KMS-11 (cell line): ENCODE measurements at regions not wholly inside any gene's neighbourhood (a gene's known extent, or its start where the extent isn't known, plus 50 kb on each side); places are given as distances from the start of the nearest gene placed in this dataset.

Experiments
- H2AFZ ChIP-seq: fragments of 200-600 bp; sonication (generic); 2 replicates; pipeline ENCODE4 v1.6.1; 2016; ENCODE audit warnings: antibody characterized with exemption, mixed run types, low read depth
- H3K27ac ChIP-seq: fragments of 200-600 bp; sonication (generic); 2 replicates; pipeline ENCODE4 v1.6.1; 2016; ENCODE audit warnings: mild to moderate bottlenecking, mixed run types
- H3K27me3 ChIP-seq: fragments of 200-600 bp; sonication (generic); 2 replicates; pipeline ENCODE4 v1.6.1; 2017; ENCODE audit warnings: mild to moderate bottlenecking, low read depth, mixed run types, moderate library complexity; ENCODE audit not compliant: insufficient read depth
- H3K36me3 ChIP-seq: fragments of 200-600 bp; sonication (generic); 2 replicates; pipeline ENCODE4 v1.6.1; 2017; ENCODE audit warnings: mild to moderate bottlenecking, mixed run types; ENCODE audit not compliant: insufficient read depth
- H3K4me1 ChIP-seq: fragments of 200-600 bp; sonication (generic); 2 replicates; pipeline ENCODE4 v1.6.1; 2016; ENCODE audit warnings: mild to moderate bottlenecking, low read depth, mixed run types; ENCODE audit not compliant: poor library complexity, severe bottlenecking
- H3K4me2 ChIP-seq: fragments of 200-600 bp; sonication (generic); 2 replicates; pipeline ENCODE4 v1.7.0; 2016; ENCODE audit warnings: mild to moderate bottlenecking, mixed run types
- H3K4me3 ChIP-seq: fragments of 200-600 bp; sonication (generic); IDR thresholded peaks from 2 replicates; pipeline ENCODE4 v1.6.1; 2017; ENCODE audit warnings: low read depth, low read length, mixed read lengths; ENCODE audit not compliant: insufficient read depth
- H3K79me2 ChIP-seq: fragments of 200-600 bp; sonication (generic); 2 replicates; pipeline ENCODE4 v1.6.1; 2016; ENCODE audit warnings: low read depth, mixed run types; ENCODE audit not compliant: insufficient read depth
- H3K9ac ChIP-seq: fragments of 200-600 bp; sonication (generic); 2 replicates; pipeline ENCODE4 v1.6.1; 2016; ENCODE audit warnings: mild to moderate bottlenecking, mixed run types
- H4K20me1 ChIP-seq: fragments of 200-600 bp; sonication (generic); 2 replicates; pipeline ENCODE4 v1.6.1; 2016; ENCODE audit warnings: mild to moderate bottlenecking, mixed run types; ENCODE audit not compliant: insufficient read depth
- TF ChIP-seq, protein P1 (sequence below): fragments of 200-600 bp; sonication (generic); conservative IDR thresholded peaks from 2 replicates; pipeline ENCODE4 v1.6.1; 2017; ENCODE audit warnings: low read depth, mild to moderate bottlenecking, antibody characterized with exemption, low read length, moderate library complexity, mixed read lengths

- no peaks in the 10 kb centered on the region for H4K20me1 ChIP-seq
- no peaks in the 10 kb centered on the region for H3K27me3 ChIP-seq
- no peaks in the 10 kb centered on the region for H3K4me1 ChIP-seq
- H3K27ac ChIP-seq: no peak overlapping the region
- no peaks in the 10 kb centered on the region for H3K79me2 ChIP-seq
- H3K4me3 ChIP-seq: no peak overlapping the region
- H3K9ac ChIP-seq: no peak overlapping the region
- no peaks in the 10 kb centered on the region for H3K36me3 ChIP-seq
- no peak overlapping the region for H3K4me2 ChIP-seq
- TF ChIP-seq, protein P1, sequence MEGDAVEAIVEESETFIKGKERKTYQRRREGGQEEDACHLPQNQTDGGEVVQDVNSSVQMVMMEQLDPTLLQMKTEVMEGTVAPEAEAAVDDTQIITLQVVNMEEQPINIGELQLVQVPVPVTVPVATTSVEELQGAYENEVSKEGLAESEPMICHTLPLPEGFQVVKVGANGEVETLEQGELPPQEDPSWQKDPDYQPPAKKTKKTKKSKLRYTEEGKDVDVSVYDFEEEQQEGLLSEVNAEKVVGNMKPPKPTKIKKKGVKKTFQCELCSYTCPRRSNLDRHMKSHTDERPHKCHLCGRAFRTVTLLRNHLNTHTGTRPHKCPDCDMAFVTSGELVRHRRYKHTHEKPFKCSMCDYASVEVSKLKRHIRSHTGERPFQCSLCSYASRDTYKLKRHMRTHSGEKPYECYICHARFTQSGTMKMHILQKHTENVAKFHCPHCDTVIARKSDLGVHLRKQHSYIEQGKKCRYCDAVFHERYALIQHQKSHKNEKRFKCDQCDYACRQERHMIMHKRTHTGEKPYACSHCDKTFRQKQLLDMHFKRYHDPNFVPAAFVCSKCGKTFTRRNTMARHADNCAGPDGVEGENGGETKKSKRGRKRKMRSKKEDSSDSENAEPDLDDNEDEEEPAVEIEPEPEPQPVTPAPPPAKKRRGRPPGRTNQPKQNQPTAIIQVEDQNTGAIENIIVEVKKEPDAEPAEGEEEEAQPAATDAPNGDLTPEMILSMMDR: no peak
- H2AFZ ChIP-seq: no peak overlapping the region
Observed at GRCh38 chr7:34452363-34452762, 205.7 kb upstream of the NPSR1 start.

GRCh38 chr7:34453150-34453549 lies 204.9 kb upstream of the NPSR1 start:
- H3K27me3 ChIP-seq: no peaks in the 10 kb centered on the region
- H2AFZ ChIP-seq: no peak overlapping the region
- no peaks in the 10 kb centered on the region for H3K4me1 ChIP-seq
- H3K79me2 ChIP-seq: no peaks in the 10 kb centered on the region
- H3K4me2 ChIP-seq: no peak overlapping the region
- TF ChIP-seq, protein P1: no peak
- no peaks in the 10 kb centered on the region for H4K20me1 ChIP-seq
- no peak overlapping the region for H3K4me3 ChIP-seq
- no peak overlapping the region for H3K9ac ChIP-seq
- no peak overlapping the region for H3K27ac ChIP-seq
- no peaks in the 10 kb centered on the region for H3K36me3 ChIP-seq

- Histone ChIP-seq H3K27me3 (no peaks in the 10 kb centered on the region), H2AFZ (no peak overlapping the region), H4K20me1 (no peaks in the 10 kb centered on the region), H3K4me1 (no peaks in the 10 kb centered on the region), H3K9ac (no peak overlapping the region), H3K79me2 (no peaks in the 10 kb centered on the region), H3K4me3 (no peak overlapping the region), H3K4me2 (no peak overlapping the region), H3K27ac (no peak overlapping the region), H3K36me3 (no peaks in the 10 kb centered on the region)
- TF ChIP-seq, protein P1: no peak
Observed at GRCh38 chr7:34454381-34454780, 203.6 kb upstream of the NPSR1 start.

- Histone ChIP-seq H3K27ac (no peak overlapping the region), H2AFZ (no peak overlapping the region), H3K4me2 (no peak overlapping the region), H3K79me2 (no peaks in the 10 kb centered on the region), H3K9ac (no peak overlapping the region), H4K20me1 (no peaks in the 10 kb centered on the region), H3K4me1 (no peaks in the 10 kb centered on the region), H3K27me3 (no peaks in the 10 kb centered on the region), H3K36me3 (no peaks in the 10 kb centered on the region), H3K4me3 (no peak overlapping the region)
- TF ChIP-seq, protein P1: no peak
Observed at GRCh38 chr7:34457329-34457728, 200.7 kb upstream of the NPSR1 start.

GRCh38 chr7:34463830-34464229 lies 194.2 kb upstream of the NPSR1 start:
- no peak overlapping the region for H3K4me2 ChIP-seq
- H3K27me3 ChIP-seq: no peaks in the 10 kb centered on the region
- TF ChIP-seq, protein P1: no peak

More at GRCh38 chr7:34463830-34464229, 194.2 kb upstream of the NPSR1 start:
- Histone ChIP-seq H3K36me3 (no peaks in the 10 kb centered on the region), H3K4me1 (no peaks in the 10 kb centered on the region), H4K20me1 (no peaks in the 10 kb centered on the region), H3K79me2 (no peaks in the 10 kb centered on the region), H2AFZ (no peak overlapping the region), H3K4me3 (no peak overlapping the region), H3K27ac (no peak overlapping the region), H3K9ac (no peak overlapping the region)
